Lung (tissue), 11 donors: ENCODE measurements at regions not wholly inside any gene's neighbourhood (a gene's known extent, or its start where the extent isn't known, plus 50 kb on each side); places are given as distances from the start of the nearest gene placed in this dataset.

ENCODE experiments used
- ATAC-seq: fragments of 200-7000 bp; cut with Tn5 transposase; one replicate; pipeline ENCODE4 v1.9.1; 2020; ENCODE audit warnings: moderate number of reproducible peaks; ENCODE audit not compliant: insufficient read depth, low FRiP score
- DNase-seq, 3 donors: peaks; one replicate each; pipeline ENCODE4 v3.0.0-alpha.2; 2013 to 2017
- H3K27ac ChIP-seq, 2 donors: one replicate each; pipeline ENCODE4 v1.5.1; 2013; ENCODE audit warnings: mild to moderate bottlenecking in 2 of 2, moderate library complexity in 2 of 2, control low read depth in 1 of 2, inconsistent platforms in 1 of 2, low read depth in 1 of 2, low read length in 1 of 2
- H3K27me3 ChIP-seq, 3 donors: one replicate each; pipeline ENCODE4 v1.5.1; 2013; ENCODE audit warnings: low read length in 2 of 3; ENCODE audit not compliant: control insufficient read depth in 3 of 3, insufficient read depth in 3 of 3
- H3K36me3 ChIP-seq, 4 donors: one replicate each; pipeline ENCODE4 v1.5.1; 2013; ENCODE audit warnings: low read length in 4 of 4, mild to moderate bottlenecking in 1 of 4, moderate library complexity in 1 of 4; ENCODE audit not compliant: control insufficient read depth in 4 of 4, insufficient read depth in 4 of 4
- H3K4me1 ChIP-seq, 5 donors: one replicate each; pipeline ENCODE4 v1.5.1; 2013; ENCODE audit warnings: low read length in 5 of 5, mild to moderate bottlenecking in 2 of 5, moderate library complexity in 1 of 5; ENCODE audit not compliant: control insufficient read depth in 5 of 5, insufficient read depth in 5 of 5
- H3K4me3 ChIP-seq: one replicate; pipeline ENCODE4 v1.5.1; 2013; ENCODE audit warnings: mild to moderate bottlenecking, control low read depth, moderate library complexity
- H3K9ac ChIP-seq, 2 donors: one replicate each; pipeline ENCODE4 v1.5.1; 2013; ENCODE audit warnings: low read length in 2 of 2, control low read depth in 1 of 2; ENCODE audit not compliant: insufficient read depth in 1 of 2
- H3K9me3 ChIP-seq, 4 donors: one replicate each; pipeline ENCODE4 v1.5.1; 2013; ENCODE audit warnings: low read length in 3 of 4, mild to moderate bottlenecking in 1 of 4, moderate library complexity in 1 of 4; ENCODE audit not compliant: control insufficient read depth in 4 of 4, insufficient read depth in 3 of 4
- WGBS, 2 donors: extraction: QIAGEN DNeasy Blood & Tissue Kit; methylation state at CpG; one replicate each; pipeline ENCODE4 v1.1.7; 2013; 5-methylcytosine and 5-hydroxymethylcytosine counted together
- TF ChIP-seq, protein P1 (sequence below): IDR thresholded peaks from 2 replicates; pipeline ENCODE4 v1.5.1; 2012; ENCODE audit warnings: mild to moderate bottlenecking; ENCODE audit errors: control extremely low read depth, extremely low read depth
- donor health status: control.
- donor health status: control.
- donor health status: Bipolar disorder and iron deficiency.
- donor health status: healthy.
- donor health status: DM: yes; HTN: yes; CAD: no.

DNA sequence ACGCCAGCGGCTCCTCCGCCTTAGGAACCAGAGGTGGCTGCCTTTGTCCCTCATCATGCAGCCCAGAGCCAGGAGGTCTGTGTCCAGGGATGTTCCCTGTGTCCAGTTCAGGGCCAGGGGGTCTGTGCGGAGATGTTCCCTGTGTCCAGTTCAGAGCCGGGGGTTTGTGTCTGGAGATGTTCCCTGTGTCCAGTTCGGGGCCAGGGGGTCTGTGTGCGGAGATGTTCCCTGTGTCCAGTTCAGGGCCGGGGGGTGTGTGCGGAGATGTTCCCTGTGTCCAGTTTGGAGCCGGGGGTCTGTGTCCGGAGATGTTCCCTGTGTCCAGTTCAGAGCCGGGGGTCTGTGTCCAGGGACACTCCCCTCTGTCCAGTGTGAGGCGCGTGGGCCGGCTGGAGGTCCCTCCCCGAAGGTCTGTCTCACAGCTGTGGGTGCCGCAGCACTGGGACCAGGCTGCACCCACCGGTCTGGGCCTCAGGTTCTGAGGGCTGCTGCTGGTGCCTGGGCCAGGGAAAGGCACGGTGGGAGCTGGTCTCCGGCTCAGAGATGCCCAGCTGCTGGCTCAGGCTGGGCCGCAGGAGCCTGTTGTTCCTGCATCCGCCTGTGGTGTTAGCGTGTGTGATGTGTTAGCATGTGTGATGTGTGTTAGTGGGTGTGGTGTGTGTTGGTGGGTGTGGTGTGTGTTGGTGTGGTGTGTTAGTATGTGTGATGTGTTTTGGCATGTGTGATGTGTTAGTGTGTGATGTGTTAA lies 67.9 kb upstream of the CFAP46 start:
- peak overlapping the region in 1 of 2 donors; percentile 84 for H3K27ac ChIP-seq
- WGBS, 2 donors: 86% methylated on average over 23 of the region's 23 CpGs
- ATAC-seq (no peak), DNase-seq (no peak)
- no peak overlapping the region for H3K9ac ChIP-seq
- H3K9me3 ChIP-seq: peaks cover 0 to 3% (median 0%) of the 10 kb centered on the region in 4 donors
- H3K4me1 ChIP-seq: peaks cover 0 to 14% (median 0%) of the 10 kb centered on the region in 5 donors
- no peak overlapping the region for H3K4me3 ChIP-seq
- H3K27me3 ChIP-seq: no peaks in the 10 kb centered on the region
- TF ChIP-seq, protein P1, sequence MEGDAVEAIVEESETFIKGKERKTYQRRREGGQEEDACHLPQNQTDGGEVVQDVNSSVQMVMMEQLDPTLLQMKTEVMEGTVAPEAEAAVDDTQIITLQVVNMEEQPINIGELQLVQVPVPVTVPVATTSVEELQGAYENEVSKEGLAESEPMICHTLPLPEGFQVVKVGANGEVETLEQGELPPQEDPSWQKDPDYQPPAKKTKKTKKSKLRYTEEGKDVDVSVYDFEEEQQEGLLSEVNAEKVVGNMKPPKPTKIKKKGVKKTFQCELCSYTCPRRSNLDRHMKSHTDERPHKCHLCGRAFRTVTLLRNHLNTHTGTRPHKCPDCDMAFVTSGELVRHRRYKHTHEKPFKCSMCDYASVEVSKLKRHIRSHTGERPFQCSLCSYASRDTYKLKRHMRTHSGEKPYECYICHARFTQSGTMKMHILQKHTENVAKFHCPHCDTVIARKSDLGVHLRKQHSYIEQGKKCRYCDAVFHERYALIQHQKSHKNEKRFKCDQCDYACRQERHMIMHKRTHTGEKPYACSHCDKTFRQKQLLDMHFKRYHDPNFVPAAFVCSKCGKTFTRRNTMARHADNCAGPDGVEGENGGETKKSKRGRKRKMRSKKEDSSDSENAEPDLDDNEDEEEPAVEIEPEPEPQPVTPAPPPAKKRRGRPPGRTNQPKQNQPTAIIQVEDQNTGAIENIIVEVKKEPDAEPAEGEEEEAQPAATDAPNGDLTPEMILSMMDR: no peak
- no peaks in the 10 kb centered on the region for H3K36me3 ChIP-seq

DNA sequence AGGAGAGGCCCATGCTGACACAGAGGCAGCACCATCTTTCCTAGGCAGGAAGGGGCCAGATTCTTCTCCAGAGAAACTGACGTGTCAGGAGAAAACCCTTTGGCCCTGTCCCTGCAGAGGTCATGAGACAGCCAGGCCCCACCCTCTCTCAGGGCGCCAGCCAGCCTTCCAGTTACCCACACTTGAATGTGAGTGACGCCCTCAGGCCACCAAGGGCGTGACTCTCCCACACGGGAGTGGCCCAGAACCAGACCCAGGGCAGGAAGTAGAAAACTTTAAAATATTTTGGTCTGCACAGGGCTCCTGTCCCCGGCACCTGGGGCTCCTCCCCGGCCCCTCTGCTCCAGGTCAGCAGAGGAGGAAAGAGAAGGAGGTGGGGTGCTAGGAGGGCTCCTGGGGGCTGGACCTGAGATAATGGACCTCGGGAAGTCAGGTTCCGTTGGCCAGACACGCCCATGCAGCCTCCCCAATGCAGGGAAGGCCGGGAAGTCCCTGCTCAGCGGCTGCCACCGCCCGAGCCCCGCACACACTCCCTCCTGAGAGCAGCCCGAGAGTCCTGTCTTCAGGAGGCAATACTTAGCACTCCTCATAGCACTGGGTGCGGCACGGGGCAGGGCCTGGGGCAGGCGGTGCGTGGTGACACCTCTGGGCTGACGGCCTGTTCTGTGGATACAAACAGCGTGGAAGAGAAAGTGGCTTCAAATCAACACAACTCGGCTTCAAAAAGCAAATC lies 67.0 kb upstream of the CFAP46 start:
- Histone ChIP-seq H3K9me3 (peaks cover 0 to 3% (median 0%) of the 10 kb centered on the region in 4 donors), H3K9ac (no peak overlapping the region), H3K27ac (peak overlapping the region in 1 of 2 donors; percentile 84), H3K36me3 (no peaks in the 10 kb centered on the region), H3K27me3 (no peaks in the 10 kb centered on the region), H3K4me3 (no peak overlapping the region), H3K4me1 (peaks cover 0 to 14% (median 0%) of the 10 kb centered on the region in 5 donors)
- 32 to 41% methylated on average over 22 to 23 of the region's 23 CpGs for WGBS, 2 donors
- TF ChIP-seq, protein P1: no peak
- DNase-seq: no peak
- peak; percentile 87 for ATAC-seq

- Histone ChIP-seq H3K27ac (peak overlapping the region in 1 of 2 donors; percentile 69), H3K9ac (no peak overlapping the region)
- WGBS, 2 donors: 89 to 91% methylated on average over 11 of the region's 11 CpGs
These were observed 66.4 kb upstream of the CFAP46 start for GRCh38 chr10:133008736-133009135.

More at GRCh38 chr10:133008736-133009135, 66.4 kb upstream of the CFAP46 start:
- Histone ChIP-seq H3K4me1 (peaks cover 0 to 14% (median 0%) of the 10 kb centered on the region in 5 donors), H3K36me3 (no peaks in the 10 kb centered on the region), H3K27me3 (no peaks in the 10 kb centered on the region), H3K9me3 (peaks cover 0 to 3% (median 0%) of the 10 kb centered on the region in 4 donors), H3K4me3 (no peak overlapping the region)
- TF ChIP-seq, protein P1: no peak
- DNase-seq (no peak), ATAC-seq (no peak)
